ENCODE measurements at regions not wholly inside any gene's neighbourhood (a gene's known extent, or its start where the extent isn't known, plus 50 kb on each side); places are given as distances from the start of the nearest gene placed in this dataset.

DNA sequence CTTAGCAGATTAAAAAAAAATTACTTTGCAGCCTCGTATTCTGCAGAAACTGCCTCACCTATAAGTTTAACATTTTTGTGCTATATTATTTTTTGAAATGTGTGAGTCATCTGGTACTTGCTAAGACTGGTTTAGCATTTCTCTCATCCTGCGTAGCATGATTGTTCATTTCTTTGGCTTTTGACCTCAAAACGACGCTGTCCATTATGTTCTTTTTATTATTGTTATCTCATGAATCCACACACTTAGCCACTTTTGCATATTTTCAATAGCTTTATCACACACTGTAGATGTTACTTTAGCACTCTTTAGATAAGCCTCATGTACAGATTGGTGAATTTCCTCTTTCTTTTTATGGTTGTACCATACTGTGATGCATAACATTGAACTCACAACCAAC, 1004.9 kb upstream of the NCAM2 start:
- no peak for TF ChIP-seq POLR2A (IDR thresholded peaks at IDR 0.05; ENCODE audit: low read length)
- no peak for TF ChIP-seq GATA1 (IDR thresholded peaks at IDR 0.05; ENCODE audit: low read depth, low read length)
